ENCODE measurements at regions not wholly inside any gene's neighbourhood (a gene's known extent, or its start where the extent isn't known, plus 50 kb on each side); places are given as distances from the start of the nearest gene placed in this dataset.
A peak's percentile ranks its signal among the peaks of the same experiment; 100 is the strongest.

- intact Hi-C loops (cut with DNase I): no loop called here
- ATAC-seq (no peak), DNase-seq (ENCODE audit: low spot score) (peak; percentile 1)
Observed at GRCh38 chr6:33967966-33968724, 164.3 kb upstream of the MLN start.

GRCh38 chr6:33967265-33967767, 163.5 kb upstream of the MLN start:
- peak; percentile 27 for DNase-seq (ENCODE audit: low spot score)
- intact Hi-C loops (cut with DNase I): no loop called here
- ATAC-seq: no peak

GRCh38 chr6:33966536-33966935, 162.7 kb upstream of the MLN start:
- intact Hi-C loops (cut with DNase I): no loop called here
- ATAC-seq (no peak), DNase-seq (ENCODE audit: low spot score) (peak; percentile 5)

- DNase-seq (ENCODE audit: low spot score): peak; percentile 18
- no peak for ATAC-seq
- intact Hi-C loops (cut with DNase I): no loop called here
Observed at GRCh38 chr6:33965766-33966165, 162.0 kb upstream of the MLN start.

- DNase-seq (ENCODE audit: low spot score): no peak
- no peak for ATAC-seq
- intact Hi-C loops (cut with DNase I): no loop called here
Observed at GRCh38 chr6:33964387-33964786, 160.6 kb upstream of the MLN start.

- intact Hi-C loops (cut with DNase I): no loop called here
- DNase-seq (ENCODE audit: low spot score) (peak; percentile 46), ATAC-seq (no peak)
Observed at GRCh38 chr6:33963136-33963750, 159.4 kb upstream of the MLN start.

GRCh38 chr6:33962246-33963027, 158.6 kb upstream of the MLN start:
- ATAC-seq (no peak), DNase-seq (ENCODE audit: low spot score) (peak; percentile 26)
- intact Hi-C loops (cut with DNase I): no loop called here

GRCh38 chr6:33961691-33962090, 157.9 kb upstream of the MLN start:
- DNase-seq (ENCODE audit: low spot score): no peak
- ATAC-seq: no peak
- intact Hi-C loops (cut with DNase I): no loop called here

GRCh38 chr6:33960345-33961313, 156.8 kb upstream of the MLN start:
- DNase-seq (ENCODE audit: low spot score) (no peak), ATAC-seq (no peak)
- intact Hi-C loops (cut with DNase I): no loop called here

GRCh38 chr6:33959661-33960344, 156.0 kb upstream of the MLN start:
- intact Hi-C loops (cut with DNase I): no loop called here
- no peak for ATAC-seq
- no peak for DNase-seq (ENCODE audit: low spot score)

- DNase-seq (ENCODE audit: low spot score) (no peak), ATAC-seq (no peak)
- intact Hi-C loops (cut with DNase I): no loop called here
Observed at GRCh38 chr6:33959329-33959651, 155.5 kb upstream of the MLN start.

- intact Hi-C loops (cut with DNase I): no loop called here
- DNase-seq (ENCODE audit: low spot score): no peak
Observed at GRCh38 chr6:33958526-33959328, 154.9 kb upstream of the MLN start.

GRCh38 chr6:33957892-33958525, 154.2 kb upstream of the MLN start:
- no peak for ATAC-seq
- intact Hi-C loops (cut with DNase I): no loop called here
- no peak for DNase-seq (ENCODE audit: low spot score)

More at GRCh38 chr6:33958526-33959328, 154.9 kb upstream of the MLN start:
- no peak for ATAC-seq

- ATAC-seq: no peak
- DNase-seq (ENCODE audit: low spot score): no peak
- intact Hi-C loops (cut with DNase I): no loop called here
Observed at GRCh38 chr6:33957131-33957891, 153.5 kb upstream of the MLN start.

GRCh38 chr6:33956206-33956605, 152.4 kb upstream of the MLN start:
- DNase-seq (ENCODE audit: low spot score): no peak
- ATAC-seq: no peak
- intact Hi-C loops (cut with DNase I): no loop called here

GRCh38 chr6:33955566-33955965, 151.8 kb upstream of the MLN start:
- ATAC-seq (no peak), DNase-seq (ENCODE audit: low spot score) (no peak)
- intact Hi-C loops (cut with DNase I): no loop called here
